ENCODE measurements at regions not wholly inside any gene's neighbourhood (a gene's known extent, or its start where the extent isn't known, plus 50 kb on each side); places are given as distances from the start of the nearest gene placed in this dataset.

DNA sequence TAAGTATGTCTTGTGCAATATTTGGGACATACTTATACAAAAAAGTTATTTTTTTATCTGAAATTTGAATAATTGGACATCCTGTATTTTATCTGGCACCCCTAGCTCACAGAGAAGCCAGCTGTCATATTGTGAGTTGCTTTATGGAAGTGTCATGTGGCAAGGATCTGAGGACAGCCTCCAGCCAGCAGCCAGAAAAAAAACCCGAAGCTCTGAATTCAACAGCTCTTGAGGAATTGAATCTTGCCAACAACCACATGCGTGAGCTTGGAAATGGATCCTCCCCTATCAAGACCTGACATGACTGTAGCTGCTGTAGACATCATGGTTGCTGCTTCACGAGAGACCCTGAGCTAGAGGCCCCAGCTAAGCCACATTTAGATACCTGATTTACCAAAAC, 187.2 kb upstream of the SHISA6 start:
- H3K27ac ChIP-seq (ENCODE audit: extremely low read depth, low read depth, low read length), result no peak overlapping the region
- TF ChIP-seq ZNF23 (tag by site-specific recombination; IDR thresholded peaks at IDR 0.05; ENCODE audit: borderline replicate concordance), result no peak
- TF ChIP-seq ZNF561 (tag by site-specific recombination; IDR thresholded peaks at IDR 0.05; ENCODE audit: borderline replicate concordance), result no peak
- TF ChIP-seq, protein P1, sequence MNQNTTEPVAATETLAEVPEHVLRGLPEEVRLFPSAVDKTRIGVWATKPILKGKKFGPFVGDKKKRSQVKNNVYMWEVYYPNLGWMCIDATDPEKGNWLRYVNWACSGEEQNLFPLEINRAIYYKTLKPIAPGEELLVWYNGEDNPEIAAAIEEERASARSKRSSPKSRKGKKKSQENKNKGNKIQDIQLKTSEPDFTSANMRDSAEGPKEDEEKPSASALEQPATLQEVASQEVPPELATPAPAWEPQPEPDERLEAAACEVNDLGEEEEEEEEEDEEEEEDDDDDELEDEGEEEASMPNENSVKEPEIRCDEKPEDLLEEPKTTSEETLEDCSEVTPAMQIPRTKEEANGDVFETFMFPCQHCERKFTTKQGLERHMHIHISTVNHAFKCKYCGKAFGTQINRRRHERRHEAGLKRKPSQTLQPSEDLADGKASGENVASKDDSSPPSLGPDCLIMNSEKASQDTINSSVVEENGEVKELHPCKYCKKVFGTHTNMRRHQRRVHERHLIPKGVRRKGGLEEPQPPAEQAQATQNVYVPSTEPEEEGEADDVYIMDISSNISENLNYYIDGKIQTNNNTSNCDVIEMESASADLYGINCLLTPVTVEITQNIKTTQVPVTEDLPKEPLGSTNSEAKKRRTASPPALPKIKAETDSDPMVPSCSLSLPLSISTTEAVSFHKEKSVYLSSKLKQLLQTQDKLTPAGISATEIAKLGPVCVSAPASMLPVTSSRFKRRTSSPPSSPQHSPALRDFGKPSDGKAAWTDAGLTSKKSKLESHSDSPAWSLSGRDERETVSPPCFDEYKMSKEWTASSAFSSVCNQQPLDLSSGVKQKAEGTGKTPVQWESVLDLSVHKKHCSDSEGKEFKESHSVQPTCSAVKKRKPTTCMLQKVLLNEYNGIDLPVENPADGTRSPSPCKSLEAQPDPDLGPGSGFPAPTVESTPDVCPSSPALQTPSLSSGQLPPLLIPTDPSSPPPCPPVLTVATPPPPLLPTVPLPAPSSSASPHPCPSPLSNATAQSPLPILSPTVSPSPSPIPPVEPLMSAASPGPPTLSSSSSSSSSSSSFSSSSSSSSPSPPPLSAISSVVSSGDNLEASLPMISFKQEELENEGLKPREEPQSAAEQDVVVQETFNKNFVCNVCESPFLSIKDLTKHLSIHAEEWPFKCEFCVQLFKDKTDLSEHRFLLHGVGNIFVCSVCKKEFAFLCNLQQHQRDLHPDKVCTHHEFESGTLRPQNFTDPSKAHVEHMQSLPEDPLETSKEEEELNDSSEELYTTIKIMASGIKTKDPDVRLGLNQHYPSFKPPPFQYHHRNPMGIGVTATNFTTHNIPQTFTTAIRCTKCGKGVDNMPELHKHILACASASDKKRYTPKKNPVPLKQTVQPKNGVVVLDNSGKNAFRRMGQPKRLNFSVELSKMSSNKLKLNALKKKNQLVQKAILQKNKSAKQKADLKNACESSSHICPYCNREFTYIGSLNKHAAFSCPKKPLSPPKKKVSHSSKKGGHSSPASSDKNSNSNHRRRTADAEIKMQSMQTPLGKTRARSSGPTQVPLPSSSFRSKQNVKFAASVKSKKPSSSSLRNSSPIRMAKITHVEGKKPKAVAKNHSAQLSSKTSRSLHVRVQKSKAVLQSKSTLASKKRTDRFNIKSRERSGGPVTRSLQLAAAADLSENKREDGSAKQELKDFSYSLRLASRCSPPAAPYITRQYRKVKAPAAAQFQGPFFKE (tag by site-specific recombination; IDR thresholded peaks at IDR 0.05; ENCODE audit: borderline replicate concordance), result no peak
- no peak for TF ChIP-seq ZNF350 (tag by site-specific recombination; IDR thresholded peaks at IDR 0.05)
- TF ChIP-seq BCL11A (tag by site-specific recombination; IDR thresholded peaks at IDR 0.05; ENCODE audit: low read depth), result no peak
- TF ChIP-seq, protein P2, sequence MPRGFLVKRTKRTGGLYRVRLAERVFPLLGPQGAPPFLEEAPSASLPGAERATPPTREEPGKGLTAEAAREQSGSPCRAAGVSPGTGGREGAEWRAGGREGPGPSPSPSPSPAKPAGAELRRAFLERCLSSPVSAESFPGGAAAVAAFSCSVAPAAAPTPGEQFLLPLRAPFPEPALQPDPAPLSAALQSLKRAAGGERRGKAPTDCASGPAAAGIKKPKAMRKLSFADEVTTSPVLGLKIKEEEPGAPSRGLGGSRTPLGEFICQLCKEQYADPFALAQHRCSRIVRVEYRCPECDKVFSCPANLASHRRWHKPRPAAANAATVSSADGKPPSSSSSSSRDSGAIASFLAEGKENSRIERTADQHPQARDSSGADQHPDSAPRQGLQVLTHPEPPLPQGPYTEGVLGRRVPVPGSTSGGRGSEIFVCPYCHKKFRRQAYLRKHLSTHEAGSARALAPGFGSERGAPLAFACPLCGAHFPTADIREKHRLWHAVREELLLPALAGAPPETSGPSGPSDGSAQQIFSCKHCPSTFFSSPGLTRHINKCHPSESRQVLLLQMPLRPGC (tag by site-specific recombination; IDR thresholded peaks at IDR 0.05), result no peak
- TF ChIP-seq WT1 (tag by site-specific recombination; IDR thresholded peaks at IDR 0.05), result no peak
- TF ChIP-seq FEZF1 (tag by site-specific recombination; IDR thresholded peaks at IDR 0.05), result no peak
- TF ChIP-seq ZNF155 (tag by site-specific recombination; IDR thresholded peaks at IDR 0.05), result no peak
- TF ChIP-seq YY1 (tag by site-specific recombination; IDR thresholded peaks at IDR 0.05), result no peak
- no peak for TF ChIP-seq ZNF670 (tag by site-specific recombination; IDR thresholded peaks at IDR 0.05; ENCODE audit: low read depth)
- TF ChIP-seq ZNF510 (tag by site-specific recombination; IDR thresholded peaks at IDR 0.05; ENCODE audit: insufficient replicate concordance), result no peak
- TF ChIP-seq ZNF175 (tag by site-specific recombination; IDR thresholded peaks at IDR 0.05), result no peak
- TF ChIP-seq, protein P3, sequence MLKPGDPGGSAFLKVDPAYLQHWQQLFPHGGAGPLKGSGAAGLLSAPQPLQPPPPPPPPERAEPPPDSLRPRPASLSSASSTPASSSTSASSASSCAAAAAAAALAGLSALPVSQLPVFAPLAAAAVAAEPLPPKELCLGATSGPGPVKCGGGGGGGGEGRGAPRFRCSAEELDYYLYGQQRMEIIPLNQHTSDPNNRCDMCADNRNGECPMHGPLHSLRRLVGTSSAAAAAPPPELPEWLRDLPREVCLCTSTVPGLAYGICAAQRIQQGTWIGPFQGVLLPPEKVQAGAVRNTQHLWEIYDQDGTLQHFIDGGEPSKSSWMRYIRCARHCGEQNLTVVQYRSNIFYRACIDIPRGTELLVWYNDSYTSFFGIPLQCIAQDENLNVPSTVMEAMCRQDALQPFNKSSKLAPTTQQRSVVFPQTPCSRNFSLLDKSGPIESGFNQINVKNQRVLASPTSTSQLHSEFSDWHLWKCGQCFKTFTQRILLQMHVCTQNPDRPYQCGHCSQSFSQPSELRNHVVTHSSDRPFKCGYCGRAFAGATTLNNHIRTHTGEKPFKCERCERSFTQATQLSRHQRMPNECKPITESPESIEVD (tag by site-specific recombination; IDR thresholded peaks at IDR 0.05), result no peak
- no peak for TF ChIP-seq ZNF19 (tag by site-specific recombination; IDR thresholded peaks at IDR 0.05; ENCODE audit: low read depth)
- TF ChIP-seq, protein P4, sequence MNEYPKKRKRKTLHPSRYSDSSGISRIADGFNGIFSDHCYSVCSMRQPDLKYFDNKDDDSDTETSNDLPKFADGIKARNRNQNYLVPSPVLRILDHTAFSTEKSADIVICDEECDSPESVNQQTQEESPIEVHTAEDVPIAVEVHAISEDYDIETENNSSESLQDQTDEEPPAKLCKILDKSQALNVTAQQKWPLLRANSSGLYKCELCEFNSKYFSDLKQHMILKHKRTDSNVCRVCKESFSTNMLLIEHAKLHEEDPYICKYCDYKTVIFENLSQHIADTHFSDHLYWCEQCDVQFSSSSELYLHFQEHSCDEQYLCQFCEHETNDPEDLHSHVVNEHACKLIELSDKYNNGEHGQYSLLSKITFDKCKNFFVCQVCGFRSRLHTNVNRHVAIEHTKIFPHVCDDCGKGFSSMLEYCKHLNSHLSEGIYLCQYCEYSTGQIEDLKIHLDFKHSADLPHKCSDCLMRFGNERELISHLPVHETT (tag by site-specific recombination; IDR thresholded peaks at IDR 0.05), result no peak
- TF ChIP-seq, protein P5, sequence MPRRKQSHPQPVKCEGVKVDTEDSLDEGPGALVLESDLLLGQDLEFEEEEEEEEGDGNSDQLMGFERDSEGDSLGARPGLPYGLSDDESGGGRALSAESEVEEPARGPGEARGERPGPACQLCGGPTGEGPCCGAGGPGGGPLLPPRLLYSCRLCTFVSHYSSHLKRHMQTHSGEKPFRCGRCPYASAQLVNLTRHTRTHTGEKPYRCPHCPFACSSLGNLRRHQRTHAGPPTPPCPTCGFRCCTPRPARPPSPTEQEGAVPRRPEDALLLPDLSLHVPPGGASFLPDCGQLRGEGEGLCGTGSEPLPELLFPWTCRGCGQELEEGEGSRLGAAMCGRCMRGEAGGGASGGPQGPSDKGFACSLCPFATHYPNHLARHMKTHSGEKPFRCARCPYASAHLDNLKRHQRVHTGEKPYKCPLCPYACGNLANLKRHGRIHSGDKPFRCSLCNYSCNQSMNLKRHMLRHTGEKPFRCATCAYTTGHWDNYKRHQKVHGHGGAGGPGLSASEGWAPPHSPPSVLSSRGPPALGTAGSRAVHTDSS (tag by site-specific recombination; IDR thresholded peaks at IDR 0.05), result no peak
- no peak for TF ChIP-seq BCL11B (tag by site-specific recombination; IDR thresholded peaks at IDR 0.05; ENCODE audit: low read depth)
- no peak for TF ChIP-seq GLI4 (tag by site-specific recombination; IDR thresholded peaks at IDR 0.05)
- TF ChIP-seq OVOL3 (tag by site-specific recombination; IDR thresholded peaks at IDR 0.05), result no peak
- H3K9me3 ChIP-seq (ENCODE audit: control insufficient read depth, insufficient read depth, low read depth, low read length), result no peaks in the 10 kb centered on the region
- H3K4me3 ChIP-seq (ENCODE audit: low read depth, low read length), result no peak overlapping the region
- H3K4me1 ChIP-seq (ENCODE audit: control insufficient read depth, insufficient read depth, low read length), result no peaks in the 10 kb centered on the region
- POLR2A ChIA-PET, result no interaction called here
- no peaks in the 10 kb centered on the region for H3K36me3 ChIP-seq (ENCODE audit: control insufficient read depth in 2 of 2, insufficient read depth in 1 of 2, low read length in 2 of 2)
- CTCF ChIA-PET, result no interaction called here
